HL-60 (cell line): ENCODE measurements at regions not wholly inside any gene's neighbourhood (a gene's known extent, or its start where the extent isn't known, plus 50 kb on each side); places are given as distances from the start of the nearest gene placed in this dataset.

Experiments used
- DNase-seq, 2 experiments: peaks; one replicate each; pipeline ENCODE4 v3.0.0-alpha.2; 2010 to 2020; ENCODE audit warnings: low read depth in 1 of 2, low spot score in 1 of 2
- H3K27ac ChIP-seq: fragments of 250-450 bp; sonication (Bioruptor Pico); replicated peaks from 2 replicates; pipeline ENCODE4 v1.5.1; 2020; ENCODE audit warnings: mild to moderate bottlenecking, moderate library complexity
- H3K27me3 ChIP-seq: fragments of 250-450 bp; sonication (Bioruptor Pico); 2 replicates; pipeline ENCODE4 v1.5.1; 2021; ENCODE audit warnings: mild to moderate bottlenecking, moderate library complexity; ENCODE audit not compliant: insufficient read depth, poor library complexity, severe bottlenecking
- H3K4me3 ChIP-seq: replicated peaks from 2 replicates; pipeline ENCODE4 v1.5.1; 2011; ENCODE audit warnings: mild to moderate bottlenecking, control low read depth, low read length; ENCODE audit not compliant: insufficient read depth
- GABPA ChIP-seq: IDR thresholded peaks from 2 replicates; pipeline ENCODE4 v1.6.1; 2012; ENCODE audit warnings: low read depth
- POLR2AphosphoS5 ChIP-seq: IDR thresholded peaks from 2 replicates; pipeline ENCODE4 v1.6.1; 2012; ENCODE audit warnings: low read depth
- SPI1 ChIP-seq: IDR thresholded peaks from 2 replicates; pipeline ENCODE4 v1.6.1; 2012; ENCODE audit warnings: low read depth, mild to moderate bottlenecking, borderline replicate concordance
- TF ChIP-seq, protein P1 (sequence below): IDR thresholded peaks from one replicate; pipeline ENCODE4 v1.5.1; 2011; ENCODE audit warnings: low read length, control low read depth, inconsistent platforms; ENCODE audit not compliant: insufficient read depth
- TF ChIP-seq, protein P2 (sequence below): IDR thresholded peaks from 2 replicates; pipeline ENCODE4 v1.6.1; 2012; ENCODE audit warnings: low read depth; ENCODE audit not compliant: insufficient replicate concordance

DNA sequence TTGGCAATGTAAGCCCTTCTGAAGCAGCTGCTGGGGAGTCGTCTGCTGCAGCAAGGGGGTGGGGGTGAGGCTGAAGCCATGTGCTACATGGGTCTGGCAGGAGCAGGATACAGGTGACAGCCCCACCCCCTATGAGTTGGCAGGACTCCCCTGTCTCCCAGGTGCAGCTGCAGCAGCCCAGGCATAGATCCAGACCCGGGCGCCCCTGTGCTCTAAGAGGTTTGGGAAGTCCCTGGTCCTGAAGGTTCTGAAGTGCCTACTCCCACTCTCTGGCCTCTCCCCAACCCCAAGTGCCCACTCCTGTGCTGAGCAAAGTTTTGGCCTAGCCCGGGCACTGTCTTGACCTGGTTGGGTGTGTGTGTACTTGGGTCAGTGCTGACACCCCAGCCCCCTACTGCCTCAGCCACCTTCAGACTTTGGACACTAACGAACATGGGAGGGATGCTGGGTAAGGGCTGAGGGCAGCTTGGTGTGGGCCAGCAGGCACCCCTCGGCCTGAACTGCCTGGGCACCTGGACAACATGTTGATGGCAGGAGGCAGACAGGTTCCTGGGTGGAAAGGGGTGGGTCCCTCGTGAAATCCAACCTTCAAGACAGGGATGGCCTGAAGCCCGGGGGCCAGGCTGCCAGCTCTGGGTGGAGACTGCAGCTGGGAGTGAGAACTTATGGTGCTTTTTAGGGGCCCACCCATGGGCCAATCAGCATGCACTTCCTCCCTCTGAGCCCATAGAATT, 54.1 kb upstream of the SLITRK6 start:
- Histone ChIP-seq H3K27me3 (no peaks in the 10 kb centered on the region), H3K27ac (no peak overlapping the region), H3K4me3 (no peak overlapping the region)
- TF ChIP-seq SPI1 (no peak), GABPA (no peak), POLR2AphosphoS5 (no peak)
- TF ChIP-seq, protein P1, sequence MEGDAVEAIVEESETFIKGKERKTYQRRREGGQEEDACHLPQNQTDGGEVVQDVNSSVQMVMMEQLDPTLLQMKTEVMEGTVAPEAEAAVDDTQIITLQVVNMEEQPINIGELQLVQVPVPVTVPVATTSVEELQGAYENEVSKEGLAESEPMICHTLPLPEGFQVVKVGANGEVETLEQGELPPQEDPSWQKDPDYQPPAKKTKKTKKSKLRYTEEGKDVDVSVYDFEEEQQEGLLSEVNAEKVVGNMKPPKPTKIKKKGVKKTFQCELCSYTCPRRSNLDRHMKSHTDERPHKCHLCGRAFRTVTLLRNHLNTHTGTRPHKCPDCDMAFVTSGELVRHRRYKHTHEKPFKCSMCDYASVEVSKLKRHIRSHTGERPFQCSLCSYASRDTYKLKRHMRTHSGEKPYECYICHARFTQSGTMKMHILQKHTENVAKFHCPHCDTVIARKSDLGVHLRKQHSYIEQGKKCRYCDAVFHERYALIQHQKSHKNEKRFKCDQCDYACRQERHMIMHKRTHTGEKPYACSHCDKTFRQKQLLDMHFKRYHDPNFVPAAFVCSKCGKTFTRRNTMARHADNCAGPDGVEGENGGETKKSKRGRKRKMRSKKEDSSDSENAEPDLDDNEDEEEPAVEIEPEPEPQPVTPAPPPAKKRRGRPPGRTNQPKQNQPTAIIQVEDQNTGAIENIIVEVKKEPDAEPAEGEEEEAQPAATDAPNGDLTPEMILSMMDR: no peak
- TF ChIP-seq, protein P2, sequence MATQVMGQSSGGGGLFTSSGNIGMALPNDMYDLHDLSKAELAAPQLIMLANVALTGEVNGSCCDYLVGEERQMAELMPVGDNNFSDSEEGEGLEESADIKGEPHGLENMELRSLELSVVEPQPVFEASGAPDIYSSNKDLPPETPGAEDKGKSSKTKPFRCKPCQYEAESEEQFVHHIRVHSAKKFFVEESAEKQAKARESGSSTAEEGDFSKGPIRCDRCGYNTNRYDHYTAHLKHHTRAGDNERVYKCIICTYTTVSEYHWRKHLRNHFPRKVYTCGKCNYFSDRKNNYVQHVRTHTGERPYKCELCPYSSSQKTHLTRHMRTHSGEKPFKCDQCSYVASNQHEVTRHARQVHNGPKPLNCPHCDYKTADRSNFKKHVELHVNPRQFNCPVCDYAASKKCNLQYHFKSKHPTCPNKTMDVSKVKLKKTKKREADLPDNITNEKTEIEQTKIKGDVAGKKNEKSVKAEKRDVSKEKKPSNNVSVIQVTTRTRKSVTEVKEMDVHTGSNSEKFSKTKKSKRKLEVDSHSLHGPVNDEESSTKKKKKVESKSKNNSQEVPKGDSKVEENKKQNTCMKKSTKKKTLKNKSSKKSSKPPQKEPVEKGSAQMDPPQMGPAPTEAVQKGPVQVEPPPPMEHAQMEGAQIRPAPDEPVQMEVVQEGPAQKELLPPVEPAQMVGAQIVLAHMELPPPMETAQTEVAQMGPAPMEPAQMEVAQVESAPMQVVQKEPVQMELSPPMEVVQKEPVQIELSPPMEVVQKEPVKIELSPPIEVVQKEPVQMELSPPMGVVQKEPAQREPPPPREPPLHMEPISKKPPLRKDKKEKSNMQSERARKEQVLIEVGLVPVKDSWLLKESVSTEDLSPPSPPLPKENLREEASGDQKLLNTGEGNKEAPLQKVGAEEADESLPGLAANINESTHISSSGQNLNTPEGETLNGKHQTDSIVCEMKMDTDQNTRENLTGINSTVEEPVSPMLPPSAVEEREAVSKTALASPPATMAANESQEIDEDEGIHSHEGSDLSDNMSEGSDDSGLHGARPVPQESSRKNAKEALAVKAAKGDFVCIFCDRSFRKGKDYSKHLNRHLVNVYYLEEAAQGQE: no peak
- no peak for DNase-seq
